Endothelial cell (in vitro differentiated cells): ENCODE measurements at regions not wholly inside any gene's neighbourhood (a gene's known extent, or its start where the extent isn't known, plus 50 kb on each side); places are given as distances from the start of the nearest gene placed in this dataset.

Source experiments
- DNase-seq: peaks from one replicate; pipeline ENCODE4 v3.0.0; 2021; ENCODE audit warnings: low spot score
- H3K27ac Mint-ChIP-seq: one replicate; pipeline ENCODE4 v1.8.0; 2021; ENCODE audit warnings: mixed read lengths, inconsistent platforms; ENCODE audit not compliant: unreplicated experiment
- H3K27me3 Mint-ChIP-seq: one replicate; pipeline ENCODE4 v1.8.0; 2021; ENCODE audit warnings: mild to moderate bottlenecking, moderate library complexity, mixed read lengths, inconsistent platforms; ENCODE audit not compliant: unreplicated experiment
- H3K36me3 Mint-ChIP-seq: one replicate; pipeline ENCODE4 v1.8.0; 2021; ENCODE audit warnings: mild to moderate bottlenecking, low read depth, mixed read lengths, inconsistent platforms; ENCODE audit not compliant: unreplicated experiment
- H3K4me1 Mint-ChIP-seq: one replicate; pipeline ENCODE4 v1.8.0; 2021; ENCODE audit warnings: mild to moderate bottlenecking, mixed read lengths, inconsistent platforms; ENCODE audit not compliant: unreplicated experiment
- H3K4me3 Mint-ChIP-seq: one replicate; pipeline ENCODE4 v1.8.0; 2021; ENCODE audit warnings: mild to moderate bottlenecking, mixed read lengths, inconsistent platforms; ENCODE audit not compliant: unreplicated experiment
- H3K9me3 Mint-ChIP-seq: one replicate; pipeline ENCODE4 v1.8.0; 2021; ENCODE audit warnings: mixed read lengths, inconsistent platforms; ENCODE audit not compliant: unreplicated experiment
- TF ChIP-seq, protein P1 (sequence below): fragments of 200-600 bp; sonication (generic); IDR thresholded peaks from one replicate; pipeline ENCODE4 v1.5.0; 2021; ENCODE audit warnings: antibody characterized with exemption; ENCODE audit not compliant: unreplicated experiment

DNA sequence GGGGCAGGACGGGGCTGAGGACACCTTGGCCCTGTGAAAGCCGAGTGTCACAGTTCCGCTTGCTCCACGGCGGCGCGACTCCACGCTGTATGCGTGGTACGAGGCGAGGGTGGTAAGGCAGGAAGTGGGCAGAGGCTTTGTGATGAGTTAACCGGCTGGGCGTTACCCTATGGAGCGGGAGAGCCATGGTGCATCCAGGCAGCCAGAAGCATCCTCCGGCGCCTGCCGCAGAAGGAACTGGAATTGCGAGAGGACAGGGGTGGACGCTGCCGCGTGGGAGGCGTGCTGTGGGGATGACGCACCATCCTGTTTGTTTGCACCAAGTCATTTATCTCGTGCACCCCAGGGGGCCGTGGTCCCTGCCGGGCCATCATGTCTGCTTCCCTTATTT lies 643.9 kb downstream of the BRD1 start:
- no peak overlapping the region for H3K4me3 Mint-ChIP-seq
- peaks cover 2% of the 10 kb centered on the region for H3K27me3 Mint-ChIP-seq
- H3K9me3 Mint-ChIP-seq = no peaks in the 10 kb centered on the region
- H3K27ac Mint-ChIP-seq = no peak overlapping the region
- TF ChIP-seq, protein P1, sequence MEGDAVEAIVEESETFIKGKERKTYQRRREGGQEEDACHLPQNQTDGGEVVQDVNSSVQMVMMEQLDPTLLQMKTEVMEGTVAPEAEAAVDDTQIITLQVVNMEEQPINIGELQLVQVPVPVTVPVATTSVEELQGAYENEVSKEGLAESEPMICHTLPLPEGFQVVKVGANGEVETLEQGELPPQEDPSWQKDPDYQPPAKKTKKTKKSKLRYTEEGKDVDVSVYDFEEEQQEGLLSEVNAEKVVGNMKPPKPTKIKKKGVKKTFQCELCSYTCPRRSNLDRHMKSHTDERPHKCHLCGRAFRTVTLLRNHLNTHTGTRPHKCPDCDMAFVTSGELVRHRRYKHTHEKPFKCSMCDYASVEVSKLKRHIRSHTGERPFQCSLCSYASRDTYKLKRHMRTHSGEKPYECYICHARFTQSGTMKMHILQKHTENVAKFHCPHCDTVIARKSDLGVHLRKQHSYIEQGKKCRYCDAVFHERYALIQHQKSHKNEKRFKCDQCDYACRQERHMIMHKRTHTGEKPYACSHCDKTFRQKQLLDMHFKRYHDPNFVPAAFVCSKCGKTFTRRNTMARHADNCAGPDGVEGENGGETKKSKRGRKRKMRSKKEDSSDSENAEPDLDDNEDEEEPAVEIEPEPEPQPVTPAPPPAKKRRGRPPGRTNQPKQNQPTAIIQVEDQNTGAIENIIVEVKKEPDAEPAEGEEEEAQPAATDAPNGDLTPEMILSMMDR = no peak
- no peaks in the 10 kb centered on the region for H3K4me1 Mint-ChIP-seq
- no peak for DNase-seq
- no peaks in the 10 kb centered on the region for H3K36me3 Mint-ChIP-seq

GRCh38 chr22:49183208-49183825 lies 644.4 kb downstream of the BRD1 start:
- no peak for DNase-seq
- H3K4me1 Mint-ChIP-seq = no peaks in the 10 kb centered on the region
- H3K27me3 Mint-ChIP-seq = peaks cover 2% of the 10 kb centered on the region
- H3K27ac Mint-ChIP-seq = no peak overlapping the region
- no peak overlapping the region for H3K4me3 Mint-ChIP-seq
- TF ChIP-seq, protein P1 = no peak
- H3K36me3 Mint-ChIP-seq = no peaks in the 10 kb centered on the region
- no peaks in the 10 kb centered on the region for H3K9me3 Mint-ChIP-seq

- Mint-ChIP-seq H3K4me1 (no peaks in the 10 kb centered on the region), H3K27ac (no peak overlapping the region), H3K4me3 (no peak overlapping the region), H3K36me3 (no peaks in the 10 kb centered on the region), H3K9me3 (no peaks in the 10 kb centered on the region), H3K27me3 (peaks cover 2% of the 10 kb centered on the region)
- no peak for DNase-seq
- TF ChIP-seq, protein P1 = no peak
Observed at GRCh38 chr22:49182416-49182815, 645.3 kb downstream of the BRD1 start.

DNA sequence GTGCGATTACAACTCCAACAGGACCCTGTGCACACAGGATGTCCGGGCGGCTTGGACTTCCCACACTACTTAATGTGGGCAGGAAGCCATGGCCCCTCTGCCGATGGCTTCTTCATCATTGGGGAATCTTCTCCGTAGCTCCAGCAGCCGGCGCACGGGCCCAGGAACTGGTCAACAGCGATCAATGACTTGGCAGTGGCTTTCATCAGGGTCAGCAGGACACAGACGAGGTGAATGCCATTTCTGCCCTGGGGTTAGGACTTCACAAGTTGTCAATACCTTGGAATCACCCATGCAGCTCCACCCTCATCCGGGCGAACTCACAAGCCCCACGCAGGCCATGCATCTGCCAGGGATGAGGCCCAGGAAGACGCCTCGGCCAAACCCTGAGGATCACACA lies 645.7 kb downstream of the BRD1 start:
- no peaks in the 10 kb centered on the region for H3K36me3 Mint-ChIP-seq
- H3K9me3 Mint-ChIP-seq = no peaks in the 10 kb centered on the region
- H3K4me1 Mint-ChIP-seq = no peaks in the 10 kb centered on the region
- peaks cover 2% of the 10 kb centered on the region for H3K27me3 Mint-ChIP-seq
- TF ChIP-seq, protein P1 = no peak
- no peak overlapping the region for H3K27ac Mint-ChIP-seq
- H3K4me3 Mint-ChIP-seq = no peak overlapping the region
- no peak for DNase-seq

DNA sequence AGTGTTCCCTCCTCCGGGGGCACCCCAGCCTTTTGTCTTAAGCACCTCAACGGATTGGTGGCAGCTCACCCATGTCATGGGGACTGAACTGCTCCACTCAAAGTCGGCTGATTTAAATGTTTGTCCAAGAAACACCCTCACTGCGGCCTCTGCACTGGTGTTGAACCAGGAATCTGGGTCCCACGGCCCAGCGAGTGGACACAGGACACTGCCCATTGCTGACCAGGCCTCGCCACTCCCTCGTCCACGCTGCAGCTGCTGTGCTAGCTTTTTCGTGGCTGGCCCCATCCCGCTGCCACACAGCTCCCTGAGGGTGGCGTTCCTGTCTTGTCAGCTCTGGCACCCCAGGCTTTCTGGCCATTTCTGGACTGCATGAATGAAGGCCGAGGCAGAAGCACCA lies 646.2 kb downstream of the BRD1 start:
- H3K4me3 Mint-ChIP-seq = no peak overlapping the region
- H3K9me3 Mint-ChIP-seq = no peaks in the 10 kb centered on the region
- no peak for DNase-seq

More for the DNA sequence above, 646.2 kb downstream of the BRD1 start:
- Mint-ChIP-seq H3K27ac (no peak overlapping the region), H3K36me3 (no peaks in the 10 kb centered on the region), H3K27me3 (no peaks in the 10 kb centered on the region), H3K4me1 (no peaks in the 10 kb centered on the region)
- TF ChIP-seq, protein P1 = no peak
